Right lobe of liver (tissue), 6 donors: ENCODE measurements at regions not wholly inside any gene's neighbourhood (a gene's known extent, or its start where the extent isn't known, plus 50 kb on each side); places are given as distances from the start of the nearest gene placed in this dataset.

Experiments
- ATAC-seq, 4 donors: fragments of 200-7000 bp; cut with Tn5 transposase; one replicate each; pipeline ENCODE4 v1.9.1; 2020; ENCODE audit warnings: mild to moderate bottlenecking in 4 of 4, moderate library complexity in 4 of 4
- DNase-seq, 3 donors: peaks; one replicate each; pipeline ENCODE4 v3.0.0-alpha.2; 2020
- H3K27ac ChIP-seq, 3 donors: fragments of 200-600 bp; one replicate each; pipeline ENCODE4 v1.8.0; 2022
- H3K27me3 ChIP-seq, 2 donors: fragments of 200-600 bp; one replicate each; pipeline ENCODE4 v1.8.0; 2022
- H3K36me3 ChIP-seq, 4 donors: fragments of 200-600 bp; sonication (generic) in 1 of 4; one replicate each; pipeline versions ENCODE4 v1.5.1 to v1.8.0; 2017 to 2022; ENCODE audit warnings: control low read depth in 1 of 4
- H3K4me1 ChIP-seq, 4 donors: fragments of 200-600 bp; sonication (generic) in 1 of 4; one replicate each; pipeline versions ENCODE4 v1.5.1 to v1.8.0; 2017 to 2022; ENCODE audit warnings: control low read depth in 1 of 4
- H3K4me3 ChIP-seq, 3 donors: fragments of 200-600 bp; one replicate each; pipeline ENCODE4 v1.8.0; 2022
- H3K9me3 ChIP-seq, 4 donors: fragments of 200-600 bp; sonication (generic) in 1 of 4; one replicate each; pipeline versions ENCODE4 v1.5.1 to v1.8.0; 2017 to 2022; ENCODE audit warnings: control low read depth in 1 of 4
- POLR2A ChIP-seq: fragments of 450-650 bp; IDR thresholded peaks from one replicate; pipeline ENCODE4 v1.6.1; 2017; ENCODE audit warnings: antibody characterized with exemption, mild to moderate bottlenecking
- WGBS: methylation state at CpG from one replicate; pipeline ENCODE4 v1.1.6; 2018; ENCODE audit warnings: low coverage, low lambda C conversion rate; ENCODE audit not compliant: insufficient coverage; ENCODE audit errors: missing lambda C conversion rate; 5-methylcytosine and 5-hydroxymethylcytosine counted together
- intact Hi-C, 2 donors: fragments of 100-400 bp; cut with DNase I; formaldehyde crosslinking; loops; one replicate each; pipeline versions ENCODE4 v1.11.2 to v1.14.1; 2022
- TF ChIP-seq, protein P1 (sequence below), 4 donors: fragments of 200-600 bp in 3 of 4; fragments of 450-650 bp in 1 of 4; IDR thresholded peaks; one replicate each; pipeline versions ENCODE4 v1.5.1 to v1.8.0; 2016 to 2022; ENCODE audit warnings: antibody characterized with exemption in 4 of 4, mild to moderate bottlenecking in 2 of 4
- donor health status: DM: no; HTN: yes; CAD: no.
- donor health status: DM: no; HTN: no; CAD: no.
- donor health status: DM: no; HTN: no; CAD: no.
- donor health status: DM: no; HTN: yes; CAD: no.
- donor health status: DM: no; HTN: yes; CAD: no.

DNA sequence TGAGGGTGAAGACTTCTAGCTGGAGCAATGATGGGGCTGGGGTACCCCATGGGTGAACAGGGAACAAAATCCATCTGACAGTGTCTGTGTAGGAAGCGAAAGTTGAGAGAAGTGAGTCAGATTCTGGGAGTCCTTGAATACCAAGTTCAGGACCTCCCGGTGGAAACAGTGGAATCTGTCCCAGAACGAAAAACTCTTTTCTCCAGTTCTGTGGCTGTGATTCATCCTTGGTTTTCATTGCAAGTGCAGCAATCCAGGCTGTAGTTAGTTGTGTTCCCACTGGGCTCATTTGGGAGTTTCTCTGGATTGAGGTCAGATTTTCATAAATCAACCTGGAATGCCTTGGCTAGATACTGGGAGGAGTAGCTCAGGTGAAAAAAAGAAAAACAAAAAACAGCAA lies 120.7 kb downstream of the C12orf75 start:
- no peaks in the 10 kb centered on the region for H3K9me3 ChIP-seq
- no peak for DNase-seq
- WGBS = 40% methylated on average over 1 of the region's 3 CpGs
- H3K4me3 ChIP-seq = no peak overlapping the region
- intact Hi-C loops = no loop called here
- no peaks in the 10 kb centered on the region for H3K4me1 ChIP-seq
- no peaks in the 10 kb centered on the region for H3K27me3 ChIP-seq
- H3K36me3 ChIP-seq = no peaks in the 10 kb centered on the region
- no peak for TF ChIP-seq POLR2A
- TF ChIP-seq, protein P1, sequence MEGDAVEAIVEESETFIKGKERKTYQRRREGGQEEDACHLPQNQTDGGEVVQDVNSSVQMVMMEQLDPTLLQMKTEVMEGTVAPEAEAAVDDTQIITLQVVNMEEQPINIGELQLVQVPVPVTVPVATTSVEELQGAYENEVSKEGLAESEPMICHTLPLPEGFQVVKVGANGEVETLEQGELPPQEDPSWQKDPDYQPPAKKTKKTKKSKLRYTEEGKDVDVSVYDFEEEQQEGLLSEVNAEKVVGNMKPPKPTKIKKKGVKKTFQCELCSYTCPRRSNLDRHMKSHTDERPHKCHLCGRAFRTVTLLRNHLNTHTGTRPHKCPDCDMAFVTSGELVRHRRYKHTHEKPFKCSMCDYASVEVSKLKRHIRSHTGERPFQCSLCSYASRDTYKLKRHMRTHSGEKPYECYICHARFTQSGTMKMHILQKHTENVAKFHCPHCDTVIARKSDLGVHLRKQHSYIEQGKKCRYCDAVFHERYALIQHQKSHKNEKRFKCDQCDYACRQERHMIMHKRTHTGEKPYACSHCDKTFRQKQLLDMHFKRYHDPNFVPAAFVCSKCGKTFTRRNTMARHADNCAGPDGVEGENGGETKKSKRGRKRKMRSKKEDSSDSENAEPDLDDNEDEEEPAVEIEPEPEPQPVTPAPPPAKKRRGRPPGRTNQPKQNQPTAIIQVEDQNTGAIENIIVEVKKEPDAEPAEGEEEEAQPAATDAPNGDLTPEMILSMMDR (IDR thresholded peaks at IDR 0.05) = no peak
- ATAC-seq = no peak
- H3K27ac ChIP-seq = no peak overlapping the region

DNA sequence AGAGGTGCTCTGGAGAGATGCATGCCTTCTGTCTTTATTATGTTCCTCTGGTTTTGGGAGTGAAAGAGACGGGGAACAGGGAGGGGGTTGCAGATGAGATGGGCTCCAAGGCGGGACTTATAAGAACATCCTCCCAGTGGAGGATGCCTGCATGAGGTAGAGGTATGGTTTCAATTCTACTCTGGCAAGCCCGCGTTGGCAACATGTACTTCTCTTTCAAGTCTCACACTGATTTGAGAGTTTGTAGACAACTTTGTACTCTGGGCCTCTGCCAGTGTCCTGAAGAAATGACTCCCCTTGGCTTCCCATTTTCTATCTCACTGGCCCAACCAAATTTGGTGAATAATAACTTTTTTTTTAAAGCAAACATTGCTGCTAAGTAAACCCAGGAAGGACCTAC lies 121.3 kb downstream of the C12orf75 start:
- 66% methylated on average over 4 of the region's 4 CpGs for WGBS
- DNase-seq = no peak

DNA sequence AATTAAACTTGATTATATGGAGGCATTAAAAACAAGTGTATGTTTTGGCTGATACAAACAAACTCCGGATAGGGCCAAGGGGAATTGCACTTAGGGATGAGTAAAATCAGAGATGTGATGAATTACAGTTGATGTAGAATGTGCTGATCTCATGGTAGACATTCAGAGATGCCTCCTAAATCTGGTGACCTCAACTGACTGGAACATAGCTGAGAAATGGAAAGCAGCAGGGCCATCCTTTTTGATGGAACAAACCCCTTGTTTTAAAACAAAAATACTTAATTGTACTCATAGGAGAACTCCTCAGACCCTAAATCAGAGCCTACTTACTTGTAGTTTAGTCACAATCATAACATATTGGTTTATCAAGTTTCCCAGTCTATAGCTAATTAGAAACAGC lies 122.8 kb downstream of the C12orf75 start:
- H3K27me3 ChIP-seq = no peaks in the 10 kb centered on the region
- intact Hi-C loops = no loop called here
- no peak for ATAC-seq
- no peaks in the 10 kb centered on the region for H3K4me1 ChIP-seq
- H3K9me3 ChIP-seq = no peaks in the 10 kb centered on the region
- 64% methylated on average over 1 of the region's 1 CpG for WGBS
- H3K27ac ChIP-seq = no peak overlapping the region
- no peak for DNase-seq
- H3K36me3 ChIP-seq = no peaks in the 10 kb centered on the region
- H3K4me3 ChIP-seq = no peak overlapping the region
- no peak for TF ChIP-seq POLR2A
- TF ChIP-seq, protein P1 (IDR thresholded peaks at IDR 0.05) = no peak

More for the DNA sequence above, 121.3 kb downstream of the C12orf75 start:
- no peaks in the 10 kb centered on the region for H3K27me3 ChIP-seq
- H3K27ac ChIP-seq = no peak overlapping the region
- H3K4me3 ChIP-seq = no peak overlapping the region
- no peak for ATAC-seq
- H3K4me1 ChIP-seq = no peaks in the 10 kb centered on the region
- H3K36me3 ChIP-seq = no peaks in the 10 kb centered on the region
- H3K9me3 ChIP-seq = no peaks in the 10 kb centered on the region
- intact Hi-C loops = no loop called here
- TF ChIP-seq POLR2A = no peak
- TF ChIP-seq, protein P1 (IDR thresholded peaks at IDR 0.05) = no peak

- Histone ChIP-seq H3K4me1 (no peaks in the 10 kb centered on the region), H3K36me3 (no peaks in the 10 kb centered on the region), H3K9me3 (no peaks in the 10 kb centered on the region), H3K4me3 (no peak overlapping the region), H3K27ac (no peak overlapping the region), H3K27me3 (no peaks in the 10 kb centered on the region)
- DNase-seq = no peak
- no peak for ATAC-seq
- TF ChIP-seq, protein P1 (IDR thresholded peaks at IDR 0.05) = no peak
- no peak for TF ChIP-seq POLR2A
- WGBS = 33% methylated on average over 2 of the region's 4 CpGs
- intact Hi-C loops = no loop called here
Observed at GRCh38 chr12:105454688-105455087, 124.2 kb downstream of the C12orf75 start.

DNA sequence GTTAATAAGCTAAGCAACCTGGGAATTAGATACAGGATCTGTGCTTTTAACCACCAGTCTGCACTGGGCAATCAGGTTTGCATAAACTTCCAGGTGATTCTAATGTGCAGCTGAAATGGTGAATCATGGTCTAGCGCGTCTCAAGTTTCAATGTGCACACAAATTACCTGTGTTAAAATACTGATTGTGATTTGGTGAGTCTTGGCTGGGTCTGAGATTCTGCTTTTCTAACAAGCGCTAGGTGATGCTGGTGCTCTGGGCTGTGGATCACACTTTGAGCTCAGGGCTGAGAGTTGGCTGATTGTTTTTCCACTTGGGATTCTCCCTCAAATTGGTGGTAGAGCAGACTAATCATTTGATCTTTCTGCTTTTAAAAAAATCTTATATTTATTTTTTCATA lies 124.8 kb downstream of the C12orf75 start:
- Histone ChIP-seq H3K27ac (no peak overlapping the region), H3K9me3 (no peaks in the 10 kb centered on the region), H3K4me3 (no peak overlapping the region), H3K4me1 (no peaks in the 10 kb centered on the region), H3K36me3 (no peaks in the 10 kb centered on the region), H3K27me3 (no peaks in the 10 kb centered on the region)
- intact Hi-C loops = no loop called here
- WGBS = no CpG with 5 or more reads among the region's 3 CpGs
- TF ChIP-seq POLR2A = no peak
- TF ChIP-seq, protein P1 (IDR thresholded peaks at IDR 0.05) = no peak
- ATAC-seq = no peak
- DNase-seq = no peak
